ENCODE measurements at regions not wholly inside any gene's neighbourhood (a gene's known extent, or its start where the extent isn't known, plus 50 kb on each side); places are given as distances from the start of the nearest gene placed in this dataset.

GRCh38 chr7:68121655-68122054, 1125.0 kb downstream of the TYW1 start:
- Mint-ChIP-seq H3K4me3 (no peak overlapping the region), H3K4me1 (no peaks in the 10 kb centered on the region), H3K9me3 (peaks cover 23% of the 10 kb centered on the region)

GRCh38 chr7:68122801-68123200, 1126.2 kb downstream of the TYW1 start:
- no peak overlapping the region for H3K27ac Mint-ChIP-seq
- no peaks in the 10 kb centered on the region for H3K36me3 Mint-ChIP-seq
- H3K27me3 Mint-ChIP-seq: no peaks in the 10 kb centered on the region
- H3K4me3 Mint-ChIP-seq: no peak overlapping the region
- H3K9me3 Mint-ChIP-seq: peaks cover 23% of the 10 kb centered on the region
- no peaks in the 10 kb centered on the region for H3K4me1 Mint-ChIP-seq

More at GRCh38 chr7:68121655-68122054, 1125.0 kb downstream of the TYW1 start:
- Mint-ChIP-seq H3K27ac (no peak overlapping the region), H3K36me3 (no peaks in the 10 kb centered on the region), H3K27me3 (no peaks in the 10 kb centered on the region)

GRCh38 chr7:68125168-68125567, 1128.5 kb downstream of the TYW1 start:
- H3K4me1 Mint-ChIP-seq: no peaks in the 10 kb centered on the region
- H3K27me3 Mint-ChIP-seq: no peaks in the 10 kb centered on the region
- no peaks in the 10 kb centered on the region for H3K36me3 Mint-ChIP-seq
- H3K4me3 Mint-ChIP-seq: no peak overlapping the region
- H3K27ac Mint-ChIP-seq: no peak overlapping the region
- peaks cover 17% of the 10 kb centered on the region for H3K9me3 Mint-ChIP-seq

- Mint-ChIP-seq H3K27me3 (no peaks in the 10 kb centered on the region), H3K9me3 (peaks cover 14% of the 10 kb centered on the region), H3K4me3 (no peak overlapping the region), H3K27ac (no peak overlapping the region), H3K36me3 (no peaks in the 10 kb centered on the region), H3K4me1 (no peaks in the 10 kb centered on the region)
Measured at GRCh38 chr7:68133045-68133444, 1136.4 kb downstream of the TYW1 start.

- peaks cover 12% of the 10 kb centered on the region for H3K9me3 Mint-ChIP-seq
- no peaks in the 10 kb centered on the region for H3K36me3 Mint-ChIP-seq
- no peaks in the 10 kb centered on the region for H3K27me3 Mint-ChIP-seq
- H3K4me1 Mint-ChIP-seq: no peaks in the 10 kb centered on the region
- no peak overlapping the region for H3K27ac Mint-ChIP-seq
- no peak overlapping the region for H3K4me3 Mint-ChIP-seq
Measured at GRCh38 chr7:68143345-68143744, 1146.7 kb downstream of the TYW1 start.

- peaks cover 10% of the 10 kb centered on the region for H3K9me3 Mint-ChIP-seq
- H3K27ac Mint-ChIP-seq: no peak overlapping the region
- H3K27me3 Mint-ChIP-seq: no peaks in the 10 kb centered on the region
- H3K4me3 Mint-ChIP-seq: no peak overlapping the region
- no peaks in the 10 kb centered on the region for H3K4me1 Mint-ChIP-seq
- H3K36me3 Mint-ChIP-seq: no peaks in the 10 kb centered on the region
Measured at GRCh38 chr7:68146983-68147382, 1150.3 kb downstream of the TYW1 start.

- no peak overlapping the region for H3K4me3 Mint-ChIP-seq
- no peak overlapping the region for H3K27ac Mint-ChIP-seq
- no peaks in the 10 kb centered on the region for H3K27me3 Mint-ChIP-seq
- H3K36me3 Mint-ChIP-seq: no peaks in the 10 kb centered on the region
- no peaks in the 10 kb centered on the region for H3K4me1 Mint-ChIP-seq
- H3K9me3 Mint-ChIP-seq: peaks cover 10% of the 10 kb centered on the region
Measured at GRCh38 chr7:68147614-68148238, 1151.1 kb downstream of the TYW1 start.

GRCh38 chr7:68148440-68148839, 1151.8 kb downstream of the TYW1 start:
- no peak overlapping the region for H3K4me3 Mint-ChIP-seq
- no peak overlapping the region for H3K27ac Mint-ChIP-seq
- H3K36me3 Mint-ChIP-seq: no peaks in the 10 kb centered on the region
- no peaks in the 10 kb centered on the region for H3K27me3 Mint-ChIP-seq
- peaks cover 10% of the 10 kb centered on the region for H3K9me3 Mint-ChIP-seq
- H3K4me1 Mint-ChIP-seq: no peaks in the 10 kb centered on the region

- Mint-ChIP-seq H3K27me3 (no peaks in the 10 kb centered on the region), H3K27ac (no peak overlapping the region), H3K4me1 (no peaks in the 10 kb centered on the region), H3K4me3 (no peak overlapping the region), H3K36me3 (no peaks in the 10 kb centered on the region), H3K9me3 (peaks cover 5% of the 10 kb centered on the region)
Measured at GRCh38 chr7:68152205-68152604, 1155.6 kb downstream of the TYW1 start.

GRCh38 chr7:68155676-68156075, 1159.0 kb downstream of the TYW1 start:
- no peaks in the 10 kb centered on the region for H3K36me3 Mint-ChIP-seq
- no peaks in the 10 kb centered on the region for H3K4me1 Mint-ChIP-seq
- peaks cover 12% of the 10 kb centered on the region for H3K9me3 Mint-ChIP-seq
- no peak overlapping the region for H3K4me3 Mint-ChIP-seq
- H3K27ac Mint-ChIP-seq: no peak overlapping the region
- no peaks in the 10 kb centered on the region for H3K27me3 Mint-ChIP-seq

GRCh38 chr7:68158686-68159295, 1162.2 kb downstream of the TYW1 start:
- no peak overlapping the region for H3K4me3 Mint-ChIP-seq
- peaks cover 12% of the 10 kb centered on the region for H3K9me3 Mint-ChIP-seq
- no peak overlapping the region for H3K27ac Mint-ChIP-seq
- H3K4me1 Mint-ChIP-seq: no peaks in the 10 kb centered on the region
- H3K27me3 Mint-ChIP-seq: no peaks in the 10 kb centered on the region
- H3K36me3 Mint-ChIP-seq: no peaks in the 10 kb centered on the region

GRCh38 chr7:68162712-68163111, 1166.1 kb downstream of the TYW1 start:
- H3K4me3 Mint-ChIP-seq: no peak overlapping the region
- no peaks in the 10 kb centered on the region for H3K36me3 Mint-ChIP-seq
- no peak overlapping the region for H3K27ac Mint-ChIP-seq
- H3K4me1 Mint-ChIP-seq: no peaks in the 10 kb centered on the region
- H3K27me3 Mint-ChIP-seq: no peaks in the 10 kb centered on the region
- peaks cover 12% of the 10 kb centered on the region for H3K9me3 Mint-ChIP-seq

GRCh38 chr7:68166525-68166924, 1169.9 kb downstream of the TYW1 start:
- no peaks in the 10 kb centered on the region for H3K4me1 Mint-ChIP-seq
- H3K4me3 Mint-ChIP-seq: no peak overlapping the region
- H3K36me3 Mint-ChIP-seq: no peaks in the 10 kb centered on the region
- H3K27ac Mint-ChIP-seq: no peak overlapping the region
- H3K9me3 Mint-ChIP-seq: no peaks in the 10 kb centered on the region
- H3K27me3 Mint-ChIP-seq: no peaks in the 10 kb centered on the region

- H3K36me3 Mint-ChIP-seq: no peaks in the 10 kb centered on the region
Measured at GRCh38 chr7:68173513-68173912, 1176.9 kb downstream of the TYW1 start.

GRCh38 chr7:68176974-68177373, 1180.3 kb downstream of the TYW1 start:
- no peaks in the 10 kb centered on the region for H3K4me1 Mint-ChIP-seq
- H3K9me3 Mint-ChIP-seq: peaks cover 10% of the 10 kb centered on the region

More at GRCh38 chr7:68173513-68173912, 1176.9 kb downstream of the TYW1 start:
- Mint-ChIP-seq H3K4me3 (no peak overlapping the region), H3K9me3 (no peaks in the 10 kb centered on the region), H3K27ac (no peak overlapping the region), H3K4me1 (no peaks in the 10 kb centered on the region), H3K27me3 (no peaks in the 10 kb centered on the region)

GRCh38 chr7:68180761-68181160, 1184.1 kb downstream of the TYW1 start:
- Mint-ChIP-seq H3K36me3 (no peaks in the 10 kb centered on the region), H3K4me3 (no peak overlapping the region), H3K27me3 (no peaks in the 10 kb centered on the region), H3K4me1 (no peaks in the 10 kb centered on the region), H3K9me3 (peaks cover 10% of the 10 kb centered on the region), H3K27ac (no peak overlapping the region)

More at GRCh38 chr7:68176974-68177373, 1180.3 kb downstream of the TYW1 start:
- no peak overlapping the region for H3K27ac Mint-ChIP-seq
- no peak overlapping the region for H3K4me3 Mint-ChIP-seq
- no peaks in the 10 kb centered on the region for H3K36me3 Mint-ChIP-seq
- no peaks in the 10 kb centered on the region for H3K27me3 Mint-ChIP-seq

GRCh38 chr7:68183176-68183575, 1186.5 kb downstream of the TYW1 start:
- Mint-ChIP-seq H3K36me3 (no peaks in the 10 kb centered on the region), H3K27ac (no peak overlapping the region), H3K27me3 (no peaks in the 10 kb centered on the region), H3K4me1 (no peaks in the 10 kb centered on the region), H3K9me3 (peaks cover 10% of the 10 kb centered on the region), H3K4me3 (no peak overlapping the region)
